ENCODE measurements at regions not wholly inside any gene's neighbourhood (a gene's known extent, or its start where the extent isn't known, plus 50 kb on each side); places are given as distances from the start of the nearest gene placed in this dataset.

GRCh38 chr2:173808718-173809117, 156.5 kb downstream of the SP3 start:
- TF ChIP-seq CTCF (IDR thresholded peaks at IDR 0.05; ENCODE audit: insufficient read depth, low read length, poor library complexity, severe bottlenecking) (no peak), EZH2phosphoT487 (conservative IDR thresholded peaks at IDR 0.05; ENCODE audit: low read length) (no peak)
